NCI-H446 treated with DMSO at 0.1 percent for 48 hours (cell line): ENCODE measurements at regions not wholly inside any gene's neighbourhood (a gene's known extent, or its start where the extent isn't known, plus 50 kb on each side); places are given as distances from the start of the nearest gene placed in this dataset.
"Not testable (repeated sequence)": the region's sequence is repeated elsewhere in the genome, so short reads cannot be mapped to it uniquely, and the experiment has no call there.

Experiments used
- DNase-seq: peaks from one replicate; lab custom pipeline; 2025; lab: John Stamatoyannopoulos, UW

DNA sequence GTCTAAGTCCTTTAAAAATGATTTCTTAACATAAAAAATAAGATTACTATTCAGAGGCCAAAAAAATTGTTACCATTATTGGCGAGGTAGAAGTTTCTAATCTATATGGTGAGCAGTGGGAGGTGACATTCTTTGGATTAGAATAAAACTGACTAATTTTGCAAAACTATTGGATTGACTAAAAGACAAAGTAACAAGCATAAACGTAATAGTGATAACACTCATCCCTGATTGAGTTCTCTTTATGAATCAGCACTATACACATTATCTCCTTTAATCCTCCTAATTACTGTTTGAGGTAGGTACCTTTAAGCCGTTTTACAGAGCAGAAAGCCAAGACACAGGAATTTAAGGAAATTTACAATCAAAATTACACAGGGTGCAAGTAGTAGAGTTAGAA is 139.2 kb upstream of the NRP1 start:
- DNase-seq: no peak

DNA sequence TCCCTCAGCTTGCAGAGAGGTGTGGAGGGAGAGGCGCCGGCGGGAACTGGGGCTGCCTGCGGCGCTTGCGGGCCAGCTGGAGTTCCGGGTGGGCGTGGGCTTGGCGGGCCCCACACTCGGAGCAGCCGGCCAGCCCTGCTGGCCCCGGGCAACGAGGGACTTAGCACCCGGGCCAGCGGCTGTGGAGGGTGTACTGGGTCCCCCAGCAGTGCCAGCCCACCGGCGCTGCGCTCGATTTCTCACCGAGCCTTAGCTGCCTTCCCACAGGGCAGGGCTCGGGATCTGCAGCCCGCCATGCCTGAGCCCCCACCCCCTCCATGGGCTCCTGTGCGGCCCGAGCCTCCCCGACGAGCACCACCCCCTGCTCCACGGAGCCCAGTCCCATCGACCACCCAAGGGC is 133.5 kb upstream of the NRP1 start:
- not testable (repeated sequence) for DNase-seq

DNA sequence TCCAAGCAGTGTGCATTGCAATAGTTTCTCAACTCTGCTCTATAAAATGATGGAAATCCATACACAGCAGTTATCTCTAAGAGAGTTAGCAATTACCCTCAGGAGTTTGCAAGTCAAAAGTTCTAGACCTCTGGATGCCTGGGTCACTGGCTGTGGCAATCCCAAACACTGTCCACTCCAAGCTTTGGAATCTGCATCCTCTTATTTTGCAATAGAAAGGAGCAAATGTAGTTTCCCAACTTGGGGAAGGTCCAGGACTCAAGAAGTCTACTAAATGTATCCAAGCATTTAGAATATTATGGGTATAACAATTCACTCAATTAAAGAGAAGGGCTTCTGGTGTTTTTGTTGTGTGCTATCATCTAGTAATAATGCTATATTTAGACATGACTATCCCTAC is 131.3 kb upstream of the NRP1 start:
- no peak for DNase-seq

DNA sequence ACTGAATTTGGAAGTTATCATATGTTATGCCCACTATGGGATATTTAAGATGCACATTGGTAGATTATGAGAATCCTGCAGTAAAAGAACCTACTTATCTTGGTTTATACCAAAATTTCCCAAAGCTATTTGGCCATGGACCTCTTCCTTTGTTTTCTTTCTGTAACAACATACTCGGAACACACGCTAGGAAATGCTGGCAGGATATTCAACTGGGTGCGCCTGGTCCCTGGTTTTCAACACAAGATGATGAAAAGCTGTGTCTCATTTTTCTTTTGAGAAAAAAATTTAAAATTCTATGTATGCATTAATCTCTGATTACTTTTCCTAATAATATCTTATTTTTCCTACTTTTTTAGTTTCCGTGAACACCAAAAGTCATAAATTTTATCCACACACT is 128.5 kb upstream of the NRP1 start:
- DNase-seq: no peak

DNA sequence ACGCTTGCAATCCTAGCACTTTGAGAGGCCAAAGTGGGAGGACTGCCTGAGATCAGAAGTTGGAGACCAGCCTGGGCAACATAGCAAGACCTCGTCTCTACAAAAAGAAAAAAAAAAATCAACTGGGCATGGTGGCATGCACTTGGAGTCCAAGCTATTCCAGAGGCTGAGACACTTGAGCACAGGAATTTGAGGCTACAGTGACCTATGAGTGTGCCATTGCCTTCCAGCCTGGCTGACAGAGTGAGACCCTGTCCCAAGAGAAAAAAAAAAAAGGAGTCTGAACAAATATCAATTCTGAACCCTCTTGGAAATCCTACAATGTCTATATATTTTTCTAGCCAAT is 126.8 kb upstream of the NRP1 start:
- no peak for DNase-seq

DNA sequence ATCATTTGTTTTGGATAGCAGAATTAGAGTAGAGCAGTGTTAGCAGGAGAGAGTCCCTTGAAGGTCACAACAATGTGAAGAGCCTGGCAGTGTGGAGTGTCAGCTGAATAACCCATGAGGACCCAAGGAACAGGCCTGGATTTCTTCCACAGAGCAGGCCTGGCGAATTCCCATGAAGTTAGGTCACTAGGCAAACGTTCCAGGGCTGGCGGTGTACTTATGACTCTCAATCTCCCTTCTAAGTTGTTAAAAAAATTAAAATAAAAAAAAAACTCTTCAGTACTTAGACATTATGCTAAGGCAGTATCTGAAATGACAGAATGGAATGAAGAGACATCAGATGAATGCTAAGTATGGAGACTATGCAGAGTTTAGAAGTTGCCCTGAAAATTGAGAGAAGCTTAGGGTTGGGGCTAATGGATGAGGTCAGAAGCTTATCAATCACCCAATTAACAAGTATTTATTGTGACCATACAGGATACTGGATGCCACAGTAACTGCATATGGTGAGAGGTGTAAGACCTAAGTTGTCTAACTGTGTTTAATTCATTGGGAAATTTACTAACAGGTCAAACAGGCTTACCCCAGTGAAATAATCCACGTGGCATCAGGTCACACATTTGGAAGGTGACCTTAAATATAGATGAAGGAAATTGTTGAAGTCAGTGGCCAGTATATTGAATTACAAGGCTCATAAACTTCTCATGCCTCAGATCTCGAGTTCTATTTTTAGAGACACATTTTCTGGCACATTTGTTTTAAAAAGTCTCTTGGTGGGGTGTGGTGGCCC is 126.2 kb upstream of the NRP1 start:
- no peak for DNase-seq

DNA sequence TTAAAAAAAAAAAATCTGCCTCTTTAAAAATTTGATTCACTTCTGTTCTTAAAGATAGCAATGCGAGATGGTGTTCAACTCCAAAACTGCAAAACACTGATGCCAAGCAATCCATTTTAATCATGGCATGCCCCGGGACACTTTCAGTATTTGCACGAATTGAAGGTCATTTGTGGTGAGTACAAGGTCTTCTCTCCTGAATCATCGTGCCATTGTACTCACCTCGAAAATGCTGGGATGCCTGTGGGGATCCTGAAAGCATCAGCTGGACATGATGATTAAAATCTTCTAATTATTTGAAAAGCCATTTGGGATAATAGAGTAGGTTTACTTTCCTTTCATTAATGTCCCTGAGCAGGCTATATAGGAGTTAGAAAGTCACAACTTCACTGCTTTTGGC is 125.1 kb upstream of the NRP1 start:
- no peak for DNase-seq

DNA sequence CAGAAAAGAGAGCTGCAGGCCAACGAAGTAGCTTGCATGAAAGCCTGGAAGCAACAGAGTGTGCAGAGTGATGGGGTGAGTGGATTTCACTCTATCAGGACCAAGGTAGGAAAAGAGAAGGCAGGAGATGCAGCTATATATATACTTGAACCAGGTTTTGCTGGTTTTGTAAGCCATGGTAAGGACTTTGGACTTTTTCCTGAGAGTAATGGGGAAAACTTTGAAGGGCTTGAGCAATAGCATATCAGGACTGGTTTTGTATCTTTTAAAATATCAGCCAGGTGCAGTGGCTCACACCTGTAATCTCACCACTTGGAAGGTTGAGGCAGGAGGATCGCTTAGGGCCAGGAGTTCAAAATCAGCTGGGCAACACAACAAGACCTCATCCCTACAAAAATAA is 120.6 kb upstream of the NRP1 start:
- DNase-seq: no peak

DNA sequence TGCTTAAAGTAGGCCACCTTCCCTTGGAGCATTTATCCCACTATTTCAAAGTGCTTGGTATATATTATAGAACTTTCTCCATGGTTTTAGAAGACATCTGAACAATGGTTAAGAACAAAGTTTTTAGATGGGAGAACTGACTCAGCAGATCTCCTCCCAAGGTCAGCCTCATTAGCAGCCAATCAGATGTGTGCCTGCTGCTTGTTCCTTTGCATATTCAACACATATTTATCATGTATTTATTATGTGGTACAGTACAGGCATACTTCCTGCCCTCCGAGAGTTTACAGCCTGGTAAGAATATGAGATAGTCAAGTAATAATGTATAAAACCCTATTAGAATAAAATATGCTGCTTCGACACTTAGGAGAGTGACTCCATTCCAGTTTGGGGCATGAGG is 120.1 kb upstream of the NRP1 start:
- no peak for DNase-seq

DNA sequence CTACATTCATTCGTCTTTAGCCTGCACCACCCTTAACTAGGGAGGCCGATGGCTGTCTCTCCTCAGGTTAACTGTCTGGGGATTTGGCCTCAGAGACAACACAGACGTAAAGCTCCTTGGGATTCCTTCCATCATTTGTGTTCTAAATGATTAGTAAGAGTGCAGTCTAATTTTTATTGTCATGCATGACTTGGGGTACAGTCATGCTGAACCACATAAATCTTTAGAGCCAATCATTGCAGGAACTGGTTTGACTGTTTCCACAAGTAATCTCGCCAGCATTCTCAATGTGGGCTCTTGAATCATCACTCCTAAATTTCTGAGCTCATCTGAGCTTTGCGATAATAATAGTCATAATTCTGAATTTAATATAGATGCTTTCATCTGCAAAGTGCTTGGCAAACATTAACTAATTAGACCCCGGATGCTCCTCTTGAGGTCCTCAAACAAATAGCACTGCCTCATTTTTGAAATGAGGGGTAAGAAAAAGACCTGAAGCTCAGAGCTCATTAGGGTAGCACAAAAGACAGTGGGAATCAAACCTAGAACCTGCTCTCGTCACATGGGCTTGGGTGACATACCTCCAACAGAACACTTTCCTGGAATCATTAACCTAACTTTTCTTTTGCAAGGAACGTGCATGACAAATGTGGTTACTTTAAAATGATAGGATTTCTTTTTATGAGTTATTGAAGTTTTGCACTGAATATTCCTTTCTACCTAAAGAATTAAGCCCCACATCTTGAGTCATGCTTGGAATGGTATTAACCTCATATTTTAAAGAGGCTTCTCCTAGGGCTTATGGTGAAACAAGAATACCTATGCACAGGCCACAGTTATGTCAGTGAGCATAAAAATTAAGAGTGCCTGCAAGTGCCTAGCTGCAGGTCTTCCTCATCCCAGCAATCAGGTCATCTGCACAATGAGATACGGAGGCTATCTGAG is 118.9 kb upstream of the NRP1 start:
- no peak for DNase-seq

DNA sequence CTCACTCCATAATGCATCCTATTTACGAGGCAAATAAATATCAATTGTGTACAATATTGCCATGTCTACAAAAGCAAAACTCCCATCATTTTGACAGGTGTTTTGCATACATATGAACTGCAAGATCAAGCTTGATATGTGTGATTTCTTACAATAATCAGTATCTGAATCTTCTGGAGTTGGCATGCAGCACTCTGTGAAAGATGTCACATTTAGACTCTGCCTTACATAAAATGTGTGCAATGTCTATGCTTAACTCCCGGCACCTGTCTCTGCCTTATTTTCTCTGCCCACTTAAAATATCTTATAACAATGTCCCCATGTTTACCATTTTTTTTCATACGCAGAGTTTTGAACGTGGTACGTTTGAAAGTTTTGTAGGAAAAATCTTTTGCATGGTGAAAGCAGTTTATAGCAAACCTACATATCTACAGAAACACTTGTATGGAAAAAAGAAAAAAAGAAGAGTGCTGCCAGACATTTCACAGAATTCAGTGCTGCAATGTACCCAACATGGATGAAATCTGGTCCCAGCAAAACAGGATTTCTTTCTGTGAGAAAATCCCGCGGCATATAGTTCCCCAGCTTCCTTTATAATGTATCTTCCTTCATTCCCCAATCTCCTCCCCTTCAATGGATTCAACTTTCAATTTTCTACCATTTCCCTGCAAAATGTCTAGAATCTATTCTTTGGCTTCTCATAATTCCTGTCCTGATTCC is 114.1 kb upstream of the NRP1 start:
- no peak for DNase-seq

DNA sequence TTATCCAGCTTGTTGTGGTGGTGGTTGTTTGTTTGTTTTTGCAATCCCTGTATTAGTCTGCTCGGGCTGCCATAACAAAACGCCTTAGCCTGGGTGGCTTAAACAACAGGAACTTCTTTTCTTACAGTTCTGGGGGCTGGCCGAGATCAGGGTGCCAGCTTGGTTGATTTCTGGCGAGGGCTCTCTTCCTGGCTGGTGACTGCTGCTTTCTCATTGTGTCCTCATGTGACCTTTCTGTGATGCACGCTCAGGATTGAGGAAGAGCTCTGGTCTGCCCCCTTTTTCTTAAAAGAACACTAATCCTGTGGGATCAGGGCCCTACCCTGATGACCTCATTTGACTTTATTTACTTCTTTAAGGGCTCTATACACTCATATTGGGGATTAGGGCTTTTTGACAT is 107.1 kb upstream of the NRP1 start:
- DNase-seq: no peak

DNA sequence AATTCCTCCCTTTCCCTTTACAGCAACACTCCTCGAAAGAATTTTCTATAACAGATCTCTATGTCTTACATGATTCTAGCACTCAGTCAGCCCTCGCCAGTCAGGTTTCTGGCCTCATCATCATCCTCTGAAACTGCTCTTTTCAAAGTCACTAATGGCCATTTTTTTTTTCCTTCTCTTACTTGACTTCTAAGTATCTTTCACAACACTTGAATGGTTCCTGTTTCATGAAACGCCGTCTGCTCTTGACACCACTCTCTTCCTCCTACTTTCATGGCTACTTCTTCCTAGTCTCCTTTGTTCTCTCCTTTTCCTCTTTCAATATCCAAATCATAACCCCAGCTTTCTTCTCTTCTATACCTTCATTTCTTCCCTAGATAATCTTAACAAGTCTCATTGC is 100.5 kb upstream of the NRP1 start:
- DNase-seq: no peak

DNA sequence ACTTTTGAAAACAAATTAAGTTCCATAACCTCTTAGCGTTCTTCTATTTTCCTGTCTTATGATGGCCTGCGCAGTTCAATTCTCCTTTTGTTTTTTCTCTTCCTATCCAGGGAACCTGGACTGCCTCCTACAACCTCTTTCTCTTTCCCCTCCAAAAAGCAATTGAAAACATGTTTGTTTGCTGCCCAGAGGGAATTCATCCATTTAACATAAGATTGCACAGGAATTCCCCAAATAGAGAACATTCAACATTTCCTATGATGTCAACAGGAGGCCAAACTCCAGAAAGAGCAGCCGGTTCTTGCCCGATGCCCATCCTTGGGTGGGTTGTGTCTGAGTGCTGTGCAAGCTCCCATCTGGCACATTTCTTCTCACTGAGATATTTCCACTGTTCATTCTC is 94.2 kb upstream of the NRP1 start:
- no peak for DNase-seq

DNA sequence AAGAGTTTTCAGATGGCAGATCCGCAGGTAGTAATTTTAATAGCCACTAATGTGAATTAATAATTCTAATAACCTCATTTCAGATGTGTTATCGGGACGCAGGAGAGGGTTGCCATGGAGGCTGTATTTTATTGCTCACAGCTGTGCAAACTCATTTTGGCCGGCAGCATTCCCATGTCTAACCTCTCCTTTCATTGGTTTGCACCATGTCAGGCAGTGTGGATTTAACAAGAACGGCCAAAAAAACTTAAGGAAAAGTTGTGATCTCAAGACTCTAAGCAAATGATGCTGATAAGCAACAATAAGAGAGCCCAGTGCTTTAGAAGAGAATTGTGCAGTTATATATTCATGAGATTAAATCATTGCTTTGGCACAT is 88.7 kb upstream of the NRP1 start:
- no peak for DNase-seq

DNA sequence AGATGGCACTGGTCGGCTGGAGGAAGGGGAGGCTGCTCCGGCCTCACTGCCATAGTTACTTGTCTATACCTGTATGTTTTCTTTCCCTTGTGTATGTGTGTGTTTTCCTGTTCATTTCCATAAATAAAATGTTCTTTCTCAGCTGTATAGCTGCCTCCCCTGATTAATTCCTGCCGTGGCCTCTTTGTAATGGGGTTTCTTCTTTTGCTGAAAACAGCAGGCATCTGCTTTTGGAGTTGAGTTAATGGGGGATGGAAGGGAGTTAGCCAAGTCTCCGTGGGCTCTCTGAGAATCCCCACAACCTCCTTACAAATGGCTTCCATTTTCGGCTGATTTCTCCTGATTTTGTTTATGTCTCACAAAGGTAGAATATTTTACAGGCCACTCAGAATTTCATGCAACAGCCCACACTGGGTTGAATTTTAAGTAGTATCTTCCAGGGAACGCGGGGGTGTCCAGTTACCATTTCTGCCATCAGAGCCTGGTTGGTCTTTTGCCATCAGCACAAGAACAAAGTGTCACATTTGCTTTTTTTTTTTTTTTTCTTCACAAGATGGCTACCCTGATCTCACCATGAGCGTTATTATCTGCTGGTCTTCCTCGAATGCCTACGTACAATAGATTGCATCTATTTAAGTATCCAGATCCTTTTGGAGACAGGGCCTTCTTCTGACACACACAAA is 88.1 kb upstream of the NRP1 start:
- DNase-seq: no peak

DNA sequence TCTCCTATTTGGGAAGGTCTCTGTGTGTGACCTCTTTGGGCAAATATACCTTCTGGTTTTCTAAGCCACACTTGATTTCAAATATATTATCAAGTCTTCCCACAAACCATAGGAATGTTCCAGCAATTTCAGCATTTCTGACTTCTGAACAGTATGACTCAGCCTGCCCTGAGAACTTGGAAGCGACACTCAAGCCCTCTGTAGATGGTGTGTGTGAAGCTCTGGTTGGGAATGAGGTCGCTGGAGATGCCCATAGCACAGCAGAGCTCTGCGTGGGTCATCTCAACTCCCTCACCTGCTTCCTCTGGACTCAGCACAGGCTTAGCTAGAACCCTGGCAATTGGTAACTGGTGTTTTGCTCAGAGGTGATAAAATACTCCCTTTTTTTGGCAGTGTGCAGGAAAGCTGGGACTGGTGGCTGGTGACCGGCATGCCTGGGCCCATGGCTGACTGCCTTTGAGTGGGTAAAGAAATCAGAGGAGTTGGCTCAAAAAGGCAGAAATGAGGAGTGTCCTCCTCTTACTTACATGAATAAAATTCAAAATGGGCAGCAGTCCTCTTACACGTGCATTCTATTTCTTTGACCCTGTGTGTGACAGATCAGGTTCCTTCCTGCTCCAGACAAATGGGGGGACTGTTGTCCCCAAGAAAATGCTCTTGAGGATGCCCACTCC is 87.5 kb upstream of the NRP1 start:
- no peak for DNase-seq

DNA sequence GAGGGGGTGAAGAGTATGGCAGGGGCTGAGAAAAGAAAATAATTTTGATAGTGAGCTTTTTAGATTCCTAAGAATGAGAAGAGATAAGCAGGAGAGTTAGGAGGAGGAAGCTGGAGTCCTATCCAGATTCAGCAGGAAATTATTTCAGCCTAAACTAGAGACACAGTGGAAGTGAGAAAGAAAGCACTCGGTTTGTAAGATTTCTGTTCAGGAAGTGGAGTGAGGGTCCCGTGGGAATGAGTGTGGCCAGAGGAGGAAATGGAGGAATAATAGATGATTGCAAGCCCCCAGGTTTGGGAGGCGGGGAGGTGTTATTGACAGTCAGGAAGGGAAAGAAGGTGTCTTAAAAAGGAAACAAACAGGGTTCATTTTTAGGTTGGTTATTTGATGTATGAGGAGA is 84.8 kb upstream of the NRP1 start:
- DNase-seq: no peak

DNA sequence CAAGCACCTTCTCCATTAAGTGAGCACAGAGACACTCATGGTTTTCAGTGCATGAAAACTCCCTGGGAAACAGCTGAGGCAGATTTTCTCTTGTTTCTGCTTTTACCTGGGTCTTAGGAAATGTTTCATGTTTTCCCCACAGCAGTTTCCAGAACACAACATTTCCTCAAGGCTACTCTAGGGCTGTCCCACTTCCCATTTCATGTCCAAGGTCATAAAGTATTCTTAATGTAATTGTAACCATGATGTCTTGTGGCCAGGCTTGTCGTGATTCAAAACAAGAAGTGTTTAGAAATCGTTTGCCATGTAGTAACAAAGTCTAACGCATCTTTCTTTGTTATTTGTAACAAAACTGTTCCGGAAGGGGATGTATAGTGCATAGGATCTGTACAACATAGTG is 83.8 kb upstream of the NRP1 start:
- DNase-seq: no peak

DNA sequence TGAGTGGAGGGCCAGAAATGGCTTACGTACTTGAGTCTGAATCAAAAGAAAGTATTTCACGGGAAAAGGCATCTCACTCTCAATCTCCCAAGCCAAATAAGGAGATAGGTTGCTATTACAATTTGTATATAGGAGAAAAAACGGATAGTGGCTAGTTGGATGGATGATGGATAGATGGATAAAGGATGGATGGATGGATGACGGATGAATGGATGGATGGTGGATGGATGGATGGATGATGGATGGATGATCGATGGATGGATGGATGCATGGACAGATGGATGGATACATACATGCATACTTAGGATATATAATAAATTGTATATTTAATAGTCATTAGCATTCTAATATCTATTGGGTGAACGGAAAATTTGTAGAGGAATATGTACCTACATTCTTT is 82.2 kb upstream of the NRP1 start:
- DNase-seq: no peak

DNA sequence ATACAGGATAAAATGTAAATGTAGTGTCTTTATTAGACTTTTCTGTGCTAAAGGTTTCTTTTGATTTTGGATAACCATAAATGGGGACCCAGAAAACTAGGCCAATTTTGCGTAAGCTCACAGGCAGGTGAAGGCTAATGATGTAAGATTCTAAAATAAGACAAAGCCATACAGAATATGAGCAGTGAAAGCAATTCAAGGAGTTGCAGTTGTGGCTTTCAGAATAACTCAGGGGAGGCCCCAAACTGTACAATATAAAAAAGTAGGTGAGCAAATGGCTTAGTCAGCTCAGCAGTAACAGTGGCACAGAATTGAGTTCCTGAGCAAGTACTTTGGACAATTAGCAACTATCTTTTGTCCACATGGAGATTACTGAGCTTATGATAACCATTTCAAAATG is 81.7 kb upstream of the NRP1 start:
- DNase-seq: no peak

DNA sequence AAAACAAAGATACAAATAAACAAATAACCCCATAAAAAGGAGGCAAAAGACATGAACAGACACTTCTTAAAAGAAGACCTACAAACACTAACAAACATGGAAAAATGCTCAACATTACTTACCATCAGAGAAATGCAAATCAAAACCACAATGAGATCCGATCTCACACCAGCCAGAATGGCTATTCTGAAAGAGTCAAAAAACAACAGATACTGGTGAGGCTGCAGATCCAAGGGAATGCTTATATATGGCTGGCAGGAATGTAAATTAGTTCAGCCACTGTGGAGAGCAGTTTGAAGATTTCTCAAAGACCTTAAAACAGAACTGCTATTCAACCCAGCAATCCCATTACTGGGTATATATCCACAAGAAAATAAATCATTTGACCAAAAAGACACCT is 80.4 kb upstream of the NRP1 start:
- DNase-seq: no peak
